ENCODE measurements at regions not wholly inside any gene's neighbourhood (a gene's known extent, or its start where the extent isn't known, plus 50 kb on each side); places are given as distances from the start of the nearest gene placed in this dataset.
"Not testable (repeated sequence)": the region's sequence is repeated elsewhere in the genome, so short reads cannot be mapped to it uniquely, and the experiment has no call there.

DNA sequence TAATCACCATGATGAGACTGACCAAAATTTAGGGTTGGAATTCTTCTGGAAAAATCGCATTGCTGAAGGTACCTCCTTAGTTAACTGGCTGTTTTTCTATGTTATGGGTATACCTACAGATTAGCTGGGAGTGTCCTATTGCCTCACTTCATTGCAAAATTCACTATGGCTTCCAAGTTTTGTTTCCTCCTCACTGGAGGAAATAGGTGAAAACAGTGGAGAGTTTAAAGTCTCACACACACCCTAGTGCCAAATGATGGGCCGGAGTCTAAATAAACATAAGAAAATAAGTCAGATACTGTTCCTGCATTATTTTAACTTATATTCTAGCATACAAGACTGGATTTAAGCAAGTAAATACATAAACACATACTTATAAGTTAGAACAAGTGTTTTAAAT, 98.2 kb downstream of the AHR start:
- DNase-seq (ENCODE audit: low read depth): no peak

DNA sequence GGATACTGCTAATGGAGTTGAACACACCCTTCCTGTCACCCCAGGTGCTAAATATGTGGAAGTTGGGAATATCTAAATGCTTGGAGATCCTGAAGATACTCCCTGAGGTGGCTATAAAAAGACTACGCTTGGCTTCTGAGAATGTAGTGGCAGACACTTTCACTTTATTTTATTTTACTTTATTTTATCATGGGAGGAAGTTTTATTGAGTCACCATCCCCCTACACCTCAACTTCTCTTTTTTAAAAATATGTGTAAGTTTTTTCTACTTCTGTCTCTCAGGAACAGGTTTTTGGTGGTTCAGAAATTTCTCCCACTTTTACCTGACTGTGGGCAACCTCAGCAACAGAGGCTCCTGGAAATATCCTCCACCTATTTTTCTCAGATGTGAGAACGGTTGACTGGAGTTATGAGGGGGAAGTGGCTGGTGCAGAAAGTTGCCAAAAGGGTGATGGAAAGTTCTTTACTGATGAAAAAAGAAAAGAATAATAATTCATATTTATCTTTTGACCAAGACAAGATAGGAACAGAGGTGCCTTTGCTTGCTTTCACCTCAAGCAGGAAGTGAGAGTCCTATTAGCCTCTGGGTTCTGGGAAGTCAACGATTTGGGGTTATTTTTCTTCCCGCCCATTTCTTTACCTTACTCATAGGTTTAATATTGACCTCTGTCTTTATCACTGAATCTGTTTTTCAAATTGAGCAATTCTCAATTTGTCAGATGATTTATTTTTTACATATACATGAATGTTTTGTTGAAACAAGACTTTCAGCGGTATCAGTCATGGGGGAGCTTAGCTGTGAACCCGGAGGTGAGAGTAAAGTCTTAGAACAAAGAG, 103.6 kb downstream of the AHR start:
- no peak for DNase-seq (ENCODE audit: low read depth)

DNA sequence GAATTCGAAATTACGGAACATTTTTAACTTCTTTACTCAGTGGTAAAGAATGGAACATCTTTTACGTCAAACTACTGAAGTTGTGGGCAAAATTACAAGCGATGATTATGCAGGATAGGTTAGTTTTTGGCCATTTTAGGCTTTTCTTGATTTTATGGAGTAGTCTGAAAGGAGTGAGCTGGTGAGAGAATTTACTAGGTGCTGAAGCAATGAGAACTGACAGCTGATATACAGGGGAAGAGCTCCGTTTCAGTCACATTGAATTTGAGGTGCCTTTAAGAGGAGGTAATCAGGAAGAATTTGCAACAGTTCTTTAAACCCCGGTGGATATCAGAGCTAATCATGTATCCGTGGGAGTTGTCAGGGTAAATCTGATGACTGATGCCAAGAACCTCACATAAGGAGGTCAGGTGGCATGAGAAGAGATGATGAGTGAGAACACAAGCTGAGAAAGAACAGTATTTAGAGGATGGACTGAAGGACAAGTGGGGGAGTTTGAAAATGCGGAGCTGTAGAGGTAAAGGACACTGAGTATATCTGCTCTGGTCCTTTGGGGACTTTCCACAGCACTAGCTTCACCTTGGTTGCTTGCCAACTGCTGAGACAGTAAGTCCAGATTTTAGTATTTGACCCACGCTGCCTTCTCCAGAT, 104.3 kb downstream of the AHR start:
- no peak for DNase-seq (ENCODE audit: low read depth)

DNA sequence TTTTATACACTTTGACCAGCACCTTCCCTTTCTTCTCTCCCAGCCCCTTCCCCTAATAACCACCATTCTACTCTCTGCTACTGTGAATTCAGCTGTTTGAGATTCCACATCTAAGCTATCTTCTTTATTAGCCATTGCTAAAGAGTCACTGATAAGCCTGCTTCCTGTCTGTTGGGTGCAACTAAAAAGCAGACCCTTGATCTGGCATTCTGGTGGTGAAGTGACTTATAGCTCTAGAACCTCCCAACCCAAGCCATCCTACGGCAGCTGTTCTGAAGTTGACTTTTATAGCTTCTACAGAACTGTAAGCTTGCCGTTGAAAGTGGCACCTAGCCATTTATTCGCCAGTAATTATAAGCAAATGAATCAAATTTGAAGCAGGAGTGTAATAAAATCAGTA, 105.6 kb downstream of the AHR start:
- DNase-seq (ENCODE audit: low read depth): no peak

DNA sequence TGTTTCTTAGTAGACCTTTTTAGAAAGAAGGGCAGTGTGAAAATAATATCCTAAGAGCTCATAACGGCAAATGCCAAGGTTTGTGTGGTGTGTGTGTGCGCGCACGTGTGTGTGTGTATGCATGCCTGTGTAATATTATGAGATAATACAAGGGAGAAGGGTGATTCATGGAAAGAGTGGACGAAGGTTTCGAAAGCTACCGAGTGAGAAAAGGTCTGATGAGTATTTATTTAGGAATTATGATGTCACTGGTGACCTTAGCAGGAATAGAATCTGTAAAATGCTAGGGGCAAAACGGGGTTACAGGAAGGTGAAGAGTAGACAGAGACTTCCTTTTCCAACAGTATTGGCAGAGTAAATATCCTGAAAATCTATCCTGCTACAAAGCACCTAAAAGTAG, 107.3 kb downstream of the AHR start:
- DNase-seq (ENCODE audit: low read depth): no peak

DNA sequence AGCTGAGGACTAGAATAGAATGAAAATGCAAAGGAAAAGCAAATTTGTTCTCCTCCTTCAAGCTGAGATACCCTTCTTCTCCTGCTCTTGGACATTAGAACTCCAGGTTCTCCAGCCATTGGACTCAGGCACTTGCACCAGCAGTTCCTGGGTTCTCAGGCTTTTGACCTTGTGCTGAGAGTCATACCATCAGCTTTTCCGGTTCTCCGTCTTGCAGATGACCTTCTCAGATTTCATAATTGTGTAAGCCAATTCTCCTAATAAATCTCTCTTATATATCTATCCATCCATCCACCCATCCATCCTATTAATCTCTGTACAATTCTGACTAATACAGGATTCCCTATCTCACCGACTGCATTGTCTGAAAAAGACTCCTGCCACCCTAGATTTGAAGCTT, 108.3 kb downstream of the AHR start:
- no peak for DNase-seq (ENCODE audit: low read depth)

DNA sequence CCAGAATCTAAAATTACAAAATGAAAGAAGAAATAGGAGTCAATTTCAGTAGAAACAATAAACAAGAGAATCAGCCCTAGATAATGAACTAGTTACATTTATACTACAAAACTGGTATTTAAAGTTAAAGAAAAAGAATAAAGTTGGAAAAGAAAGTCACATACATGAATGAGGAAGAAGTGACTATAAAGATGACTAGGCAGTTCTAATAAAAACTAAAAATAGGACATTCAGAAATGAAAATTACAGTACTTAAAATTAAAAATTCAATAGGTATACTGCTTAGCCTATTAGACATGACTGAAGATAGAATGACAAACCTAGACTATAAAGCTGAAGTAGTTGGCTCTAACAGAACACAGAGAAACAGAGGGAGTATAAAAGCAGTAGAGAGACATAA, 108.8 kb downstream of the AHR start:
- DNase-seq (ENCODE audit: low read depth): no peak

DNA sequence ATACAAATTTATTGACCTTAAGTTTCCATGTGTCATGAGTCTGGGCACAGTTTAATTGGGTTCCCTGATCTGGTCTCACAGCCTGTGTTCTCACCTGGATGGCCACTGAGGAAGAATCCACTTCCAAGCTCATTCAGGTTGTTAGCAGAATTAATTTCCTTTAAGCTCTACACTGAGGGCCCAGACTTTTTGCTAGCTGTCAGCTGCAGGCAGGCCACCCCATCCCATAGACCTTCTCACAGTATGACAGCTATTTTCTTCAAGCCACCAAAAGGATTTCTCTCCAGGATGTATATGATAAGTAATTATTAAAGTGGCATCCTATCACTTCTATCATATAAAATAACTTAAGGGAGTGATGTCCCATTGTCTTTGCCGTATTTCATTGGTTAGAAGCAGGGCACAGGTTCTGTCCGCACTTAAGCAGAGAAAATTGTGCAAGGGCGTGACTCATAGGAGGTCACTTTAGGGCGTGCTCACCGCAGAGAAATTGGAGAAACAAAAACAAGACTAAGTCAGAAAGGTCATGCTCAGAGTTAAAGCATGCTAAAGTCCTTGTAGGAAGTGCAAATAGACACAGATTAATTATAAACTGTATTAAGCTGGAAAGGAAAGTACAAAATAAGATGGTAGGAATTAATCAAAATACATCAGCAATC, 109.9 kb downstream of the AHR start:
- DNase-seq (ENCODE audit: low read depth): no peak

DNA sequence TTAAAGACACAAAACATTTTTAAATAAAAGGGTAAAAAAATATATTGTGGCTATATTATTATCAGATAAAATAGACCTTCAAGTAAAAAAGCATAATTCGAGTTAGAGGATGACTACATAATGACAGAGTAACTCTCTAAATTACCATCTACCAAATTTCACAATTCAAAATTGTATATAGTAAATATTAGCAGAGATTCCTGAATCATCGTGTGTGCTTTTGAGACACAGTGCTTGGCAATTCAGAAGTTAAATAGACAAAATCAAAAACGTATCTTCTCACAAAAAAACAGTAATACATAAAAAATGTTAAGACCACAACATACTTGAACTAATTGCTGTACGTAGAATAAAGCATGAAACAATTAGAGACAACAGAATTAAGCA, 110.4 kb downstream of the AHR start:
- DNase-seq (ENCODE audit: low read depth): no peak

DNA sequence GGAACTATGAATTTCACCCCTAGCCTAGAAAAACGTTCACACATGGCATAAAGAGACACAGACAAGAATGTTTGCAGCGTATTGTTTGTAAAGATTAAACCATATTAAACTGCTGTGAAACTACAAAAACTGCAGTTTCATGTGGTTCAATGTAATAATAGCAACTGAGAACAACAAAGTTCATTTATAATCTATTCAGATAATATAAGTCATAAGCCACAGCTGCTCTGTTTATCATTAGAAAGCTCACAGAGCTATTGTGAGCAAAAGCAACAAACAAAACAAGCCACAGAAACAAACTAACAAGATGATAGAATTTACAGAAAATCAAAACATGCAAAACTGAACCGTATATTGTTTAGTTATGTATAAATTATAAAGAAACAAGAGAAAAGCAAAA, 113.5 kb downstream of the AHR start:
- no peak for DNase-seq (ENCODE audit: low read depth)

DNA sequence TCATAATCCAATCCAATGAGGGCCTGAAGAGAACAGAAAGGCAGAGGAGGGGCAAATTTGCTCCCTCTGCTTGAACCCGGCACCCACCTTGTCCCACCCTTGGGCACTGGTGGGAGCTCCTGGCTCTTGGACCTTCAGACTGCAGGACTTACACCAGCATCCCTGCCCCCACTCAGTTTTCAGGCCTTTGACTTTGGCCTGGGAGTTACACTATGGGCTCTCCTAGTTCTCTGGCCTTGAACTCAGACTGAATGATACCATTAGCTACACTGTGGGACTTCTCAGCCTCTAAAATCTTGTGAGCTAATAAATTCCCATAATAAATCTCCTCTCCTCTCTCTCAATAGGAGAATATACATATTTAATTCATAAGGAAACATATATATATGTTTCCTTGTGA, 114.4 kb downstream of the AHR start:
- no peak for DNase-seq (ENCODE audit: low read depth)

DNA sequence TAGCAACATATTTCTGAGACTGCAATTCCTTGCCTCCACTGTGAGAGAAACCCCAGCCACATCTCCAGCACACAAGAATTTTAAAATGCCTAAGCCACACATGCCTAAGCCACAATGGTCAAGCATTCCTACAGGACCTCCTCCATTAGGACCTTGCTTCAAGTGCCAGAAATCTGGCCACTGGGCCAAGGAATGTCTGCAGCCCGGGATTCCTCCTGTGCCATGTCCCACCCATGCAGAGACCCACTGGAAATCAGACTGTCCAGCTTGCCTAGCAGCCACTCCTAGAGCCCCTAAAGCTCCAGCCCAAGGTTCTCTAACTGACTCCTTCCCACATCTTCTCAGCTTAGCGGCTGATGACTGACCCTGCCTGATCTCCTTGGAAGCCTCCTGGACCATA, 117.5 kb downstream of the AHR start:
- DNase-seq (ENCODE audit: low read depth): no peak

DNA sequence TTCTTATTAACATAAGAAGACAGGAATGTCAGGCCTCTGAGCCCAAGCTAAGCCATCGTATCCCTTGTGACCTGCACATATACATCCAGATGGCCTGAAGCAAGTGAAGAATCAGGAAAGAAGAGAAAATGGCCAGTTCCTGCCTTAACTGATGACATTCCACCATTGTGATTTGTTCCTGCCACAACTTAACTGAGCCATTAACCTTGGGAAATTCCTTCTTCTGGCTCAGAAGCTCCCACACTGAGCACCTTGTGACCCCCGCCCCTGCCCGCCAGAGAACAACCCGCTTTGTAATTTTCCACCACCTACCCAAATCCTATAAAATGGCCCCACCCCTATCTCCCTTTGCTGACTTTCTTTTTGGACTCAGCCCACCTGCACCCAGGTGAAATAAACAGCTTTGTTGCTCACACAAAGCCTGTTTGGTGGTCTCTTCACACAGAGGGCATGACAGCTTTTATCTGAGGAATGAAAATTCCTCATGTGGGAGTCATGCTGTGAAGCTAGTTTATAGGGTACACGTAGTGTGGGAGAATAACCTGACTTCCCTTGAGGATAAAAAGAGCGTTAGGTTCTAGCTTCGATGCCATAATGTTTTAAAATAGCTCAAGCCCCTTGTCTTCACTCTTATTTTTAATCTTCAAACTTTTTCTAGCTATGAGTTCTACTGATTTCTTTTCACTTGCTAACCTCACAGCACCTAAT, 122.0 kb downstream of the AHR start:
- DNase-seq (ENCODE audit: low read depth): not testable (repeated sequence)

DNA sequence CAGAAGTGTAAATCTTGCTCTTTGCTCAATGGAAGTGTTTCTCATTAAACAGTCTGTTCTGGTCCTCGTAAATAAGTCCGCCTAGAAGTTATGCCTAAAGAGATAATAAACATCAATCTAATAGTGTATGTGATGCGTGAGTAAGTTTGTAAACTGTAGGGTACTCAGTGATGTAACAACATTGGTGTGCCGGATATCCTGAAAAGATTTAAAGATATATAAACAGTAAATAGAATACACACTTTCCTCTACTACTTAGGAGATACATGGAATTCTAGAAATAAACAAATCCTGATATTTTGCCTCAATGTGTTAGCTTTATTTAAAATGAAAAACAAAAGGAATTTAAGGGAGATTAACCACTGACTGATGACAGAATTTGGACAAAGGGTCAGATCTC, 123.5 kb downstream of the AHR start:
- DNase-seq (ENCODE audit: low read depth): no peak

DNA sequence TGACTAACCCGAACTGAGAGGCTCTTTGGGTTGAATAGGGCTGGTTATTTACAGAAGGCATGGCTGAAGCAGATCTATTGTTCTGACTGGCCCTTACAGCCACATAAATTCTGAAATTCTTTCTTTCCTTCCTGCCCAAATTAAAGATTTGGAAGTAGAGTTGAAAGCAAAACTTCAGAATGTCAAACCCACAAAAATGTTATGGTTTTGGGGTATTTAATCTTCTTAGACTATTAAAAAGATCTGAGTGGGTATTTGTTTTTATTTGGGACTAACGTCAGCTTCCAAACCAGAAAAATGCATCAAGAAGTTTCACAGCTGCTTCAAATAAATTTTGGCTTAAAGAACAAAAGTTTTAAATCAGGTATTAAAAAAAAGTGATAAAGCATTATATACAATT, 124.5 kb downstream of the AHR start:
- DNase-seq (ENCODE audit: low read depth): no peak

DNA sequence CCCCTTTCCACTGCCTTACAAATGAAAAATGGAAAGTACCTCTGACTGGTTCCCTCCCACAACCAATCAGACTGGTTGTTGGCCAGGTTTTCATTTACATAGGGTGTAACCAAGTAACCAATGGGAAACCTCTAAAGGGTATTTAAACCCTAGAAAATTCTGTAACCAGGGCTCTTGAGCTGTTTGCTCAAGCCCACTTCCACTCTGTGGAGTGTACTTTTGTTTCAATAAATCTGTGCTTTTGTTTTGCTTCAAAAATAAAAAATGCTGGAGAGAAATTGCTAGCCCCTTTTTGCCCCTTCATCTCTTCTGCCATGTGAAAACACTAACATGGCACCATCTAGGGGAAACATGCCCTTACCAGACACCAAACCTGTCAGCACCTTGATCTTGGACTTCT, 129.5 kb downstream of the AHR start:
- DNase-seq (ENCODE audit: low read depth): no peak

DNA sequence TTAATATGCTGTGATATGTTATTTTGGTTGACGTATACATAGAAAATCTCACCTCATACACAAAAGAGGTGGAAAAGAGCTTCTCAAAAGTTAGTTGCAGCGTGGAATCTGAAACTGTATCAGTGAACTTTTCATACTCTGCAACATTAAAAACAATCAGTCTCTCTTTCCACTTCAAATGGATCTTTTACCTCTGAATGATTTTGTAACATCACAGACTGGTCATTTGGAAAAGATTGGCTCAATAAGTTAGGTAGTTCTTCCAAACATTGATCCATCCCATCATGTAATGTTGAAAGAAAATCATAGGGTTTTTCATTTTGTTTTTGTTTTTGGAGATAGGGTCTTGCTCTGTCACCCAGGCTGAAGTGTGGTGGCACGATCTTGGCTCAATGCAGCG, 131.1 kb downstream of the AHR start:
- no peak for DNase-seq (ENCODE audit: low read depth)

DNA sequence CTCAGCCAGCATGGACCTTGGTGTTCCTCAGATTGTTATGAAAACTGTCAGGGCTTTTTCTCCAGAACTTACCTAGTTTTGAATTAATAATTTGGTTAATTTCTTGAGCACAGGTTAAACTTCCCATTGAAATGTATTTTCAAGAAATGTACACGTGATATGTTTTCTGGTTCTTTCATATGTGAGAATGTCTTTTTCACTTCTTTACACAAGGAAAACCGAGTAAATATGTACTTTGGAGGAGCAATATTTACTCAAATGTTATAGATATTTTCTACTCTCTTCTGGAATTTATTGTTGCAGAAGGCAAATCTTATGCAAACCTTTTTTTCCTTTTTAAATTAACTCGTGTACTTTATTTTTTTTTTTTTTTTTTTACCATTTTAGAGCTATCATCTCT, 134.3 kb downstream of the AHR start:
- DNase-seq (ENCODE audit: low read depth): no peak

DNA sequence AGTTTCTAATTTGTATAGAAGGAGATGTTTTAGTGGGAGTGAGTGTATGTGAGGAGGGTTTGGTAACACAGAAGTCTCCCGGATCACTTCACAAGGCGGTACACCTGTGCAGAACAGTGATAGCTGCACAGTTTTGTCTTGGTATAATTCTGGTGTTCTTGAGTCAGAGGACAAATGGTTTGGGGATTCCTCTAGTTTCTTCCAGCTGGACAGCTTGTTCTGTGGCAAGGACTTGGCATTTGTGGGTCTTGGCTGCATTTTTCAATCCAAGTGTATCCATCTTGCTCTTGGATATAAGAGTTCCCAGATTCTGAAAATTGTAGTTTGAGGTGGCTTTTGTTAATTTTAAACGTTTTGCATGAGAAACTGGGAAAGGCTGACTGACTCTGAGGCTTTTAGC, 135.7 kb downstream of the AHR start:
- no peak for DNase-seq (ENCODE audit: low read depth)

DNA sequence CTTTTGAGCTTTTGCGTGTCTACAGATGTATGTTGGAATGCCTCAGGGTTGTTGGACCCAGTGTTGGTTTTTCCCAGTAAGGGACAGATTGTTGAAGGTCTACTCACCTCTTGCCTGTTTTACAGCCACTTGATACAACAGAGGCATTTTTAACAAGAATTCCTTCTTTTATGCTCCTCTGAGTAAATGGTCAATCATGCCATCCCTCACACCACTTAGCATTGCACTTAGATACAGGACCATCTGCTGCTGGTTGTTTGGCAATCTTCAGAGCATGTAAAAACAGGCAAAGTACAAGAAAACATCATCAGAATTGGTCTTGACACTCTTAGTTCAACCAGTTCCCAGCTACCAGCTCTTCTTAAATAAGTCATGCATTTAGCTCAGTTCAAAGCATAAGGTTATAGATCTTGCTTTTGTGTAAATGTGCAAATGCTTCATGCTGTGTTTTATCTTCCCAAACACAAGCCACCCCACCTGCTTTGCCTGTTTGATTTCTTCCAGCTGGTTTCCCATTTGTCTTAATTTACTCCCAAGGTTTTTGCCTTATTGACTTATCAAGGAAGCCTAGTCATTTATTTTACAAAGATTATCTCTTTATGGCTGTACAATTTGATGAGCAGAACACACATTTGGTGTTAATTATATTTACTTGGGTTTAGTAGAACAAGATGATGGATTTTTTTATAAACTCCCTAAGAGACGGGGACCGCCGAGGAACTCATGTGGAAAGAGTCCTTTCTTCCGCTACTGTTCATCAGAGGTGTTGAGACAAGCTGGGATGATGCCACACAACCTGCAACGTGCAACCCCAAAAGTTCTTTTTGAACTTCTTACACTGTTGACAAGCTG, 136.6 kb downstream of the AHR start:
- no peak for DNase-seq (ENCODE audit: low read depth)

DNA sequence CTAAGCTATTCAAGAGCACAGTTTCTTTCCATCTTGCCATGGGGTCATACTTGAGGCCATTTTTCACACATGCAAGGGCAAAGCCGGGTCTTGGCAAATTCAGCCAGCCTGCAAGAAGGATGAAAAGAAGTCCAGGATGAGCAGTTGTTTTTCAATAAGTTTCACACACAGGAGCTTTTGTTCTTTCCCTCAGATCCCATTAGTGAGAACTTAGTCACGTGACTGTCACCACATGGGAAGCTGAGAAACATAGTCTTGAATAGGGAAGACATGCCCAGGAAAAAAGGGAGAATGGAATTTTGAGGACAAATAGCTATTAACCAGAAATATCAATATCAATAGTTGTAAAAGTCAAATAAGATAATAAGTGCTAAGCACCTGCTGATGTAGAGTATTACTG, 137.7 kb downstream of the AHR start:
- no peak for DNase-seq (ENCODE audit: low read depth)

DNA sequence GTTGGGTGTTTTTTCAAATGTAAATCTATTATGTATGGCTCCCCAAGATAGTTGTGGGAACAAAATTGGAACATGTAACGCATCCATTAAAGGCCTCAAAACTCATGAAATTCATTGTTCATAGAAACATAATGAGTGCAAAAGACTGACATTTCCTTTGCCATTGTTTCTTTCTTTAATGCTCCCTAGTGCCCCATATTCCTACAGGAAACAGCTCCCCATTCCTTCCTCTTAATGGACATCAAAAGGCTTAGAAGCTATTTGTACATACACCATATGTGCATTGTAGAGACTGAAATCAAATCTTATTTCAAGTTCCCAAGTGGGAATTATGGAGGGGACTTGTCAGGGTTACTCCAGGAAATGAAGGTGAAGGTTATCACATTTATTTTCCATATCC, 139.1 kb downstream of the AHR start:
- no peak for DNase-seq (ENCODE audit: low read depth)

Data from T follicular helper cell (primary cell).